Hepatocyte (in vitro differentiated cells): ENCODE measurements at regions not wholly inside any gene's neighbourhood (a gene's known extent, or its start where the extent isn't known, plus 50 kb on each side); places are given as distances from the start of the nearest gene placed in this dataset.

Experiments
- CTCF ChIP-seq: fragments of 200-600 bp; sonication (generic); IDR thresholded peaks from 2 replicates; pipeline ENCODE4 v1.5.1; 2016; ENCODE audit warnings: antibody characterized with exemption, mild to moderate bottlenecking; ENCODE audit not compliant: poor library complexity
- EZH2 ChIP-seq: fragments of 200-600 bp; sonication (generic); IDR thresholded peaks from 2 replicates; pipeline ENCODE4 v1.6.1; 2016; ENCODE audit warnings: antibody characterized with exemption, mild to moderate bottlenecking, borderline replicate concordance
- EZH2phosphoT487 ChIP-seq: fragments of 200-600 bp; sonication (generic); IDR thresholded peaks from one replicate; pipeline ENCODE4 v1.6.1; 2018; ENCODE audit warnings: antibody characterized with exemption, mild to moderate bottlenecking, low read depth, moderate library complexity; ENCODE audit not compliant: unreplicated experiment, severe bottlenecking

DNA sequence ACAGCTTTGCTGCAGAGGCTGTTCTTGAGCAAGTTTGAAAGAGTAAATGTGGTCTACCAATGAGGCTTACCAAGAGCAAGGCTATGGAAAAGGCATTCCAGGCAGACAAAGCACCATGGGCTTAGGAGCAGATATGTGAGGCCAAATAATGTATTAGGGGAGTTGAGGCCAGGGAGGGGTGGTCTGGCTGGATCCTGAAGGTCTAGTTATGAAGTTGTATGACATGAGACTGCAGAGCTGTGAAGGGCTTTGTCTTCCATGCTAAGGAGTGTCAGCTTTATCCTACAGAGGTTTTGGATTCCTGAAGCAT lies 51.8 kb upstream of the TSPAN2 start:
- TF ChIP-seq CTCF (no peak), EZH2 (no peak), EZH2phosphoT487 (no peak)
